ENCODE measurements at regions not wholly inside any gene's neighbourhood (a gene's known extent, or its start where the extent isn't known, plus 50 kb on each side); places are given as distances from the start of the nearest gene placed in this dataset.

- no peak for TF ChIP-seq CTCF (IDR thresholded peaks at IDR 0.05 in 2 of 3, conservative IDR thresholded peaks at IDR 0.05 in 1 of 3; ENCODE audit: borderline replicate concordance in 1 of 3, insufficient read depth in 1 of 3, low read depth in 2 of 3, low read length in 2 of 3)
- no peak for TF ChIP-seq EZH2 (IDR thresholded peaks at IDR 0.05)
- TF ChIP-seq POLR2AphosphoS5 (IDR thresholded peaks at IDR 0.05; ENCODE audit: low read depth, low read length): no peak
- TF ChIP-seq POLR2A (IDR thresholded peaks at IDR 0.05; ENCODE audit: borderline replicate concordance, extremely low read depth, insufficient read depth, insufficient read length): no peak
- TF ChIP-seq CEBPB (IDR thresholded peaks at IDR 0.05; ENCODE audit: low read depth): no peak
Observed at GRCh38 chr13:105389373-105389772, 1146.1 kb downstream of the EFNB2 start.

Measured in HCT116 (cell line).